ENCODE measurements at regions not wholly inside any gene's neighbourhood (a gene's known extent, or its start where the extent isn't known, plus 50 kb on each side); places are given as distances from the start of the nearest gene placed in this dataset.
A peak's percentile ranks its signal among the peaks of the same experiment; 100 is the strongest.
"Not testable (repeated sequence)": the region's sequence is repeated elsewhere in the genome, so short reads cannot be mapped to it uniquely, and the experiment has no call there.

- TF ChIP-seq EZH2phosphoT487 (IDR thresholded peaks at IDR 0.05; ENCODE audit: borderline replicate concordance, low read length) (no peak), CTCF (IDR thresholded peaks at IDR 0.05; ENCODE audit: low read depth, low read length, poor library complexity, severe bottlenecking) (no peak)
- H3K79me2 ChIP-seq (ENCODE audit: control insufficient read depth, low read length) = no peaks in the 10 kb centered on the region
- H3K27ac ChIP-seq (ENCODE audit: low read depth, low read length) = no peak overlapping the region
Observed at GRCh38 chr17:64739316-64740058, 77.4 kb upstream of the SMURF2 start.

GRCh38 chr17:64736804-64737492 lies 74.8 kb upstream of the SMURF2 start:
- H3F3A ChIP-seq (ENCODE audit: control insufficient read depth, insufficient read depth) = no peaks in the 10 kb centered on the region

More at GRCh38 chr17:64739316-64740058, 77.4 kb upstream of the SMURF2 start:
- Histone ChIP-seq H3K27me3 (ENCODE audit: control insufficient read depth, low read length) (0 out of 2 replicates have a peak, but pooled peaks cover 2% of the 10 kb centered on the region), H3K4me2 (ENCODE audit: low read length) (no peak overlapping the region), H3K36me3 (ENCODE audit: control insufficient read depth, low read length) (no peaks in the 10 kb centered on the region), H3K9me2 (replicated peaks; ENCODE audit: control insufficient read depth, low read length) (no peaks in the 10 kb centered on the region), H3K4me3 (ENCODE audit: low read length) (no peak overlapping the region), H3K4me1 (ENCODE audit: control insufficient read depth, low read length) (peaks cover 7% of the 10 kb centered on the region), H3F3A (ENCODE audit: control insufficient read depth, insufficient read depth) (no peaks in the 10 kb centered on the region), H3K9me3 (ENCODE audit: control insufficient read depth, insufficient read depth, low read length) (no peaks in the 10 kb centered on the region), H4K20me1 (ENCODE audit: control insufficient read depth, insufficient read depth, low read depth, low read length) (no peaks in the 10 kb centered on the region)

GRCh38 chr17:64732336-64733006 lies 70.4 kb upstream of the SMURF2 start:
- Histone ChIP-seq H3K27ac (ENCODE audit: low read depth, low read length) (no peak overlapping the region), H3K79me2 (ENCODE audit: control insufficient read depth, low read length) (no peaks in the 10 kb centered on the region), H3K4me3 (ENCODE audit: low read length) (no peak overlapping the region), H4K20me1 (ENCODE audit: control insufficient read depth, insufficient read depth, low read depth, low read length) (no peaks in the 10 kb centered on the region), H3K27me3 (ENCODE audit: control insufficient read depth, low read length) (no peaks in the 10 kb centered on the region), H3K36me3 (ENCODE audit: control insufficient read depth, low read length) (no peaks in the 10 kb centered on the region), H3K4me2 (ENCODE audit: low read length) (no peak overlapping the region), H3K4me1 (ENCODE audit: control insufficient read depth, low read length) (no peaks in the 10 kb centered on the region), H3K9me3 (ENCODE audit: control insufficient read depth, insufficient read depth, low read length) (no peaks in the 10 kb centered on the region), H3K9me2 (replicated peaks; ENCODE audit: control insufficient read depth, low read length) (no peaks in the 10 kb centered on the region), H3F3A (ENCODE audit: control insufficient read depth, insufficient read depth) (no peaks in the 10 kb centered on the region)
- no peak for TF ChIP-seq CTCF (IDR thresholded peaks at IDR 0.05; ENCODE audit: low read depth, low read length, poor library complexity, severe bottlenecking)
- TF ChIP-seq EZH2phosphoT487 (IDR thresholded peaks at IDR 0.05; ENCODE audit: borderline replicate concordance, low read length) = no peak

More at GRCh38 chr17:64736804-64737492, 74.8 kb upstream of the SMURF2 start:
- Histone ChIP-seq H3K4me3 (ENCODE audit: low read length) (no peak overlapping the region), H3K9me3 (ENCODE audit: control insufficient read depth, insufficient read depth, low read length) (no peaks in the 10 kb centered on the region), H3K27ac (ENCODE audit: low read depth, low read length) (no peak overlapping the region), H3K79me2 (ENCODE audit: control insufficient read depth, low read length) (no peaks in the 10 kb centered on the region), H3K4me1 (ENCODE audit: control insufficient read depth, low read length) (peaks cover 7% of the 10 kb centered on the region), H3K27me3 (ENCODE audit: control insufficient read depth, low read length) (0 out of 2 replicates have a peak, but pooled peaks cover under 1% of the 10 kb centered on the region), H4K20me1 (ENCODE audit: control insufficient read depth, insufficient read depth, low read depth, low read length) (no peaks in the 10 kb centered on the region), H3K9me2 (replicated peaks; ENCODE audit: control insufficient read depth, low read length) (no peaks in the 10 kb centered on the region), H3K4me2 (ENCODE audit: low read length) (no peak overlapping the region), H3K36me3 (ENCODE audit: control insufficient read depth, low read length) (no peaks in the 10 kb centered on the region)
- TF ChIP-seq CTCF (IDR thresholded peaks at IDR 0.05; ENCODE audit: low read depth, low read length, poor library complexity, severe bottlenecking) = peak; percentile 76
- no peak for TF ChIP-seq EZH2phosphoT487 (IDR thresholded peaks at IDR 0.05; ENCODE audit: borderline replicate concordance, low read length)

- H3K27ac ChIP-seq (ENCODE audit: low read depth, low read length); H3F3A ChIP-seq (ENCODE audit: control insufficient read depth, insufficient read depth); H3K79me2 ChIP-seq (ENCODE audit: control insufficient read depth, low read length); H4K20me1 ChIP-seq (ENCODE audit: control insufficient read depth, insufficient read depth, low read depth, low read length); H3K4me3 ChIP-seq (ENCODE audit: low read length); H3K36me3 ChIP-seq (ENCODE audit: control insufficient read depth, low read length); H3K4me1 ChIP-seq (ENCODE audit: control insufficient read depth, low read length); H3K27me3 ChIP-seq (ENCODE audit: control insufficient read depth, low read length); H3K9me2 ChIP-seq (replicated peaks; ENCODE audit: control insufficient read depth, low read length); H3K9me3 ChIP-seq (ENCODE audit: control insufficient read depth, insufficient read depth, low read length); H3K4me2 ChIP-seq (ENCODE audit: low read length): not testable (repeated sequence)
Observed at GRCh38 chr17:64730023-64730422, 67.9 kb upstream of the SMURF2 start.
